Gastrocnemius medialis (tissue), 4 donors: ENCODE measurements at regions not wholly inside any gene's neighbourhood (a gene's known extent, or its start where the extent isn't known, plus 50 kb on each side); places are given as distances from the start of the nearest gene placed in this dataset.

ENCODE experiments used
- POLR2A ChIP-seq, 2 donors: fragments of 450-650 bp; IDR thresholded peaks; one replicate each; pipeline ENCODE4 v1.6.1; 2017; ENCODE audit warnings: antibody characterized with exemption in 2 of 2, mild to moderate bottlenecking in 2 of 2, moderate library complexity in 2 of 2
- TF ChIP-seq, protein P1 (sequence below), 5 experiments: fragments of 450-650 bp in 3 of 5; fragments of 200-600 bp in 2 of 5; sonication (generic) in 2 of 5; IDR thresholded peaks in 4 of 5; conservative IDR thresholded peaks in 1 of 5; 1 replicate in 4 of 5; 2 replicates in 1 of 5; pipeline ENCODE4 v1.5.1; 2016 to 2019; ENCODE audit warnings: antibody characterized with exemption in 5 of 5, mild to moderate bottlenecking in 3 of 5, moderate library complexity in 3 of 5

DNA sequence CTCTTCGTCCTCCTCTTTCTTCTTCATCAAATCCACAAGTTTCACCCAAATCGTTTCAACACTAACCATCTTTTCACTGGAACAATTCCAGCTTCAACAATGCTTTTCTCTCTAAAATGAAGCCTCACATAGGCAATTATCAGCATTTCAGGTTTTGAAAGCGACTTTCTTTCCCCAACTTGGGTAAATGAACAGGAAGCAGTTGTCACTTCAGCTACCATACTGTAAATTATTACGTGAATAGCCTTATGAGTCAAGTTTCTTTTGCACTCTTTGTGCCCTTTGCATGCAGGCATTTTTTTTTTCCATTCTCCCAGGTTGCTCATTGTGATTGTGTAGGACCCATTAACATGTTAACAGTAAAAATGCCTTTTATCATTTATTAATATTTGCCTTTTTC is 121.7 kb upstream of the BTBD3 start:
- TF ChIP-seq, protein P1, sequence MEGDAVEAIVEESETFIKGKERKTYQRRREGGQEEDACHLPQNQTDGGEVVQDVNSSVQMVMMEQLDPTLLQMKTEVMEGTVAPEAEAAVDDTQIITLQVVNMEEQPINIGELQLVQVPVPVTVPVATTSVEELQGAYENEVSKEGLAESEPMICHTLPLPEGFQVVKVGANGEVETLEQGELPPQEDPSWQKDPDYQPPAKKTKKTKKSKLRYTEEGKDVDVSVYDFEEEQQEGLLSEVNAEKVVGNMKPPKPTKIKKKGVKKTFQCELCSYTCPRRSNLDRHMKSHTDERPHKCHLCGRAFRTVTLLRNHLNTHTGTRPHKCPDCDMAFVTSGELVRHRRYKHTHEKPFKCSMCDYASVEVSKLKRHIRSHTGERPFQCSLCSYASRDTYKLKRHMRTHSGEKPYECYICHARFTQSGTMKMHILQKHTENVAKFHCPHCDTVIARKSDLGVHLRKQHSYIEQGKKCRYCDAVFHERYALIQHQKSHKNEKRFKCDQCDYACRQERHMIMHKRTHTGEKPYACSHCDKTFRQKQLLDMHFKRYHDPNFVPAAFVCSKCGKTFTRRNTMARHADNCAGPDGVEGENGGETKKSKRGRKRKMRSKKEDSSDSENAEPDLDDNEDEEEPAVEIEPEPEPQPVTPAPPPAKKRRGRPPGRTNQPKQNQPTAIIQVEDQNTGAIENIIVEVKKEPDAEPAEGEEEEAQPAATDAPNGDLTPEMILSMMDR (IDR thresholded peaks at IDR 0.05 in 4 of 5, conservative IDR thresholded peaks at IDR 0.05 in 1 of 5) = no peak
- no peak for TF ChIP-seq POLR2A (IDR thresholded peaks at IDR 0.05)
